ENCODE measurements at regions not wholly inside any gene's neighbourhood (a gene's known extent, or its start where the extent isn't known, plus 50 kb on each side); places are given as distances from the start of the nearest gene placed in this dataset.

DNA sequence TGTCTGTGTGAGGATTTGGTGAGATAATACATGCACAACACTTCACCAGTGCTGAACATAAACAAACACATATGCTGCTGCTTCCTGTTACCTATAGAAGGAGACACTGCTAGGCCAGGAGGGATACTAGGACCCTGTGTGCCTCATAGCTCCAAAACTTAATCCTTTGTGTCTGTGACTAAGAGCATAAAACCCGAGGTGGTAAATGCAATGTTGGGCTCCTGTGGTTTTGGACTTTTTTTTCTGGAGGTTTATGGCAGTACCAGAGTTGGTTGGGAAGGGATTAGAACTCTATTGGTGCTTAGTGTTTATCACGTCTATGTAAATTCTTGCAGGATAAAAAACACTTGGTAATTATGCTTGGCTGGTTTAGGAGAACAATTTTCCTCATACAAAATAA lies 122.9 kb downstream of the NUF2 start:
- WGBS, 2 donors: 43 to 58% methylated on average over 2 of the region's 2 CpGs
- DNase-seq: no peak

GRCh38 chr1:163450986-163451385 lies 129.2 kb downstream of the NUF2 start:
- Histone ChIP-seq H3K4me3 (no peak overlapping the region), H3K27ac (no peak overlapping the region), H3K4me1 (no peaks in the 10 kb centered on the region), H3K36me3 (no peaks in the 10 kb centered on the region), H3K9me3 (no peaks in the 10 kb centered on the region), H3K27me3 (no peaks in the 10 kb centered on the region)
- DNase-seq (no peak), ATAC-seq (ENCODE audit: low FRiP score in 2 of 2) (no peak)
- no peak for TF ChIP-seq EP300 (IDR thresholded peaks at IDR 0.05)
- TF ChIP-seq POLR2A (IDR thresholded peaks at IDR 0.05): no peak
- no peak for TF ChIP-seq POLR2AphosphoS5 (IDR thresholded peaks at IDR 0.05)
- no peak for TF ChIP-seq CTCF (IDR thresholded peaks at IDR 0.05)

More for the DNA sequence above, 122.9 kb downstream of the NUF2 start:
- TF ChIP-seq POLR2AphosphoS5 (IDR thresholded peaks at IDR 0.05): no peak
- no peak for TF ChIP-seq EP300 (IDR thresholded peaks at IDR 0.05)
- no peak for TF ChIP-seq POLR2A (IDR thresholded peaks at IDR 0.05)
- no peak for ATAC-seq (ENCODE audit: low FRiP score in 2 of 2)
- H3K27ac ChIP-seq: no peak overlapping the region
- H3K36me3 ChIP-seq: no peaks in the 10 kb centered on the region
- H3K4me1 ChIP-seq: no peaks in the 10 kb centered on the region
- no peaks in the 10 kb centered on the region for H3K27me3 ChIP-seq
- no peak overlapping the region for H3K4me3 ChIP-seq
- no peaks in the 10 kb centered on the region for H3K9me3 ChIP-seq

- DNase-seq (no peak), ATAC-seq (ENCODE audit: low FRiP score in 2 of 2) (no peak)
- Histone ChIP-seq H3K4me1 (no peaks in the 10 kb centered on the region), H3K27ac (no peak overlapping the region), H3K27me3 (no peaks in the 10 kb centered on the region), H3K9me3 (no peaks in the 10 kb centered on the region), H3K4me3 (no peak overlapping the region), H3K36me3 (no peaks in the 10 kb centered on the region)
- TF ChIP-seq POLR2AphosphoS5 (IDR thresholded peaks at IDR 0.05): no peak
- TF ChIP-seq CTCF (IDR thresholded peaks at IDR 0.05): no peak
- TF ChIP-seq EP300 (IDR thresholded peaks at IDR 0.05): no peak
- no peak for TF ChIP-seq POLR2A (IDR thresholded peaks at IDR 0.05)
- WGBS, 2 donors: 72 to 81% methylated on average over 4 of the region's 4 CpGs
Observed at GRCh38 chr1:163459539-163459938, 137.8 kb downstream of the NUF2 start.

GRCh38 chr1:163467289-163467688 lies 145.5 kb downstream of the NUF2 start:
- H3K4me3 ChIP-seq: no peak overlapping the region
- no peak for TF ChIP-seq EP300 (IDR thresholded peaks at IDR 0.05)
- TF ChIP-seq CTCF (IDR thresholded peaks at IDR 0.05): no peak
- no peak for TF ChIP-seq POLR2AphosphoS5 (IDR thresholded peaks at IDR 0.05)
- TF ChIP-seq POLR2A (IDR thresholded peaks at IDR 0.05): no peak

DNA sequence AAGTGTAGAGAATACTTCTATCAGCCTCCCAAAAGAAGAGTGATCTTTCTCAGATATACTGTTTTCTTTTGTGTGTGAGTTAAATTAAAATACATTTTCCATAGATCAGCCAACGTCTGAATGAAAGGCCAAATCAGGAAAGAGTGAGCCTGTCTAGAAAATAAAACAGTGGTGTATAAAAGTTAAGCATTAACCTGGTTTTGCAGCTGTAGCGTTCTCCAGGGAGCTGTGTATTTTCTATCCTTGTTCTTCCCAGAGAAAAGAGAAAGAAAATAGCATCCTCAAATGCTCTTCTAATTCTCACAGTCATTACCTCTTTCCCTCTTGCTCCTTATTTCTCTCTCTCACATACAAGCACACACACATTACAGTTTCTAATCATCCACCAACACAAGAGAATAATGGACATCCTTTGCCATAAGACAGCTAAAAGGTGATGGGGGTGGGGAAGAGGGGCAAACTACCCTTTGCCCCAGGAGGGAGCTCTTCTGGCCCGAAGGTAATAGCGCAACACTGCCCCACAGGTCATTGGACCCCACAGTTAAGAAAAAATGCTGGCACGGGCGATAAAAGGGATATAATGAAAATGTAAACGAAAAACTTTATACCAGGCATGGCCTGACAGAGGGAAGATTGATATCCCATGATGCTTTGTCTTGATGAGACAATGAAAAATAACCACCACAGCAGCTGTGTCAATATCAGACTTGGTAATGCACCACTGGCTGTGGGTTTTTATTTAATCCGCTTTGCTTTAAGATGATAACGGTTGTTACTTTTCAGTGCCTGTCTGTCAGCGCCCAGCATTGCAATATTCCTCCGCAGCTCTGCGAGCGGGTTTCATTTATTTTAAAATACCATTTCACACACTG lies 150.3 kb downstream of the NUF2 start:
- H3K4me1 ChIP-seq: no peaks in the 10 kb centered on the region
- no peaks in the 10 kb centered on the region for H3K9me3 ChIP-seq
- ATAC-seq (ENCODE audit: low FRiP score in 2 of 2) (no peak), DNase-seq (no peak)
- 57 to 60% methylated on average over 13 of the region's 13 CpGs for WGBS, 2 donors
- TF ChIP-seq POLR2AphosphoS5 (IDR thresholded peaks at IDR 0.05) (no peak), POLR2A (IDR thresholded peaks at IDR 0.05) (no peak), CTCF (IDR thresholded peaks at IDR 0.05) (no peak), EP300 (IDR thresholded peaks at IDR 0.05) (no peak)
- no peaks in the 10 kb centered on the region for H3K36me3 ChIP-seq
- H3K4me3 ChIP-seq: no peak overlapping the region
- H3K27me3 ChIP-seq: no peaks in the 10 kb centered on the region
- H3K27ac ChIP-seq: no peak overlapping the region

More at GRCh38 chr1:163467289-163467688, 145.5 kb downstream of the NUF2 start:
- no peak overlapping the region for H3K27ac ChIP-seq
- no peaks in the 10 kb centered on the region for H3K9me3 ChIP-seq
- DNase-seq: no peak
- WGBS, 2 donors: 60 to 75% methylated on average over 1 of the region's 1 CpG
- no peaks in the 10 kb centered on the region for H3K4me1 ChIP-seq
- no peak for ATAC-seq (ENCODE audit: low FRiP score in 2 of 2)
- H3K36me3 ChIP-seq: no peaks in the 10 kb centered on the region
- no peaks in the 10 kb centered on the region for H3K27me3 ChIP-seq

All from upper lobe of left lung (tissue), 6 donors.